Endothelial cell of umbilical vein (primary cell): ENCODE measurements at regions not wholly inside any gene's neighbourhood (a gene's known extent, or its start where the extent isn't known, plus 50 kb on each side); places are given as distances from the start of the nearest gene placed in this dataset.

Experiments
- BruUV-seq: library from RNA; stranded (reverse); fragments of 400-500 nt; replicated peaks from 2 replicates; lab custom pipeline; 2021; lab: Mats Ljungman, UMichigan
- CTCF ChIA-PET: fragments of 300-600, 350-600 bp; sonication (Branson Sonifier 250); formaldehyde crosslinking; loops from one replicate; lab custom pipeline; 2021; ENCODE audit warnings: antibody characterized with exemption, inconsistent platforms; lab: Charles Lee
- POLR2A ChIA-PET: fragments of 300-600, 350-600 bp; sonication (Branson Sonifier 250); formaldehyde crosslinking; loops from one replicate; lab custom pipeline; 2021; ENCODE audit warnings: antibody characterized with exemption, inconsistent platforms; lab: Charles Lee
- DNase-seq: peaks from one replicate; pipeline ENCODE4 v3.0.0-alpha.2; 2011; ENCODE audit warnings: low read depth, low spot score
- FAIRE-seq: peaks from 2 replicates; lab custom pipeline; 2011; peaks lifted over from hg19 to GRCh38; lab: Jason Lieb, UNC
- H2AFZ ChIP-seq: 2 replicates; pipeline ENCODE4 v1.6.0; 2012; ENCODE audit warnings: low read depth, low read length, control low read depth, inconsistent platforms
- H3K27ac ChIP-seq: 2 replicates; pipeline ENCODE4 v1.5.1; 2011; ENCODE audit warnings: low read depth, mild to moderate bottlenecking, control low read depth, low read length, moderate library complexity; ENCODE audit not compliant: insufficient read depth
- H3K27me3 ChIP-seq, 2 experiments: 2 replicates each; pipeline versions ENCODE4 v1.6.0 to v1.6.1; 2011; ENCODE audit warnings: low read length in 2 of 2, mixed read lengths in 1 of 2; ENCODE audit not compliant: control insufficient read depth in 2 of 2, insufficient read depth in 2 of 2
- H3K36me3 ChIP-seq, 2 experiments: 2 replicates in 1 of 2; 3 replicates in 1 of 2; pipeline ENCODE4 v1.5.1; 2011; ENCODE audit warnings: low read length in 2 of 2, mild to moderate bottlenecking in 1 of 2, moderate library complexity in 1 of 2; ENCODE audit not compliant: control insufficient read depth in 2 of 2, insufficient read depth in 2 of 2; ENCODE audit errors: extremely low read depth in 1 of 2
- H3K4me1 ChIP-seq: 3 replicates; pipeline ENCODE4 v1.5.1; 2011; ENCODE audit warnings: mild to moderate bottlenecking, low read length; ENCODE audit not compliant: control insufficient read depth, insufficient read depth; ENCODE audit errors: extremely low read depth
- H3K4me2 ChIP-seq: 2 replicates; pipeline ENCODE4 v1.6.1; 2011; ENCODE audit warnings: low read length, control low read depth, mixed read lengths; ENCODE audit not compliant: insufficient read depth
- H3K4me3 ChIP-seq, 3 experiments: fragments of 200-600 bp in 1 of 3; sonication (generic), shearing (Covaris generic) in 1 of 3; replicated peaks in 1 of 3; 2 replicates each; pipeline ENCODE4 v1.5.1; 2011 to 2016; ENCODE audit warnings: control low read depth in 3 of 3, low read length in 3 of 3, mild to moderate bottlenecking in 2 of 3, inconsistent platforms in 1 of 3, low read depth in 1 of 3, moderate library complexity in 1 of 3; ENCODE audit not compliant: insufficient read depth in 1 of 3
- H3K79me2 ChIP-seq: 2 replicates; pipeline ENCODE4 v1.6.0; 2012; ENCODE audit warnings: low read length, inconsistent platforms; ENCODE audit not compliant: control insufficient read depth, insufficient read depth
- H3K9ac ChIP-seq: replicated peaks from 2 replicates; pipeline ENCODE3; 2011; ENCODE audit warnings: low read length, control low read depth; ENCODE audit not compliant: insufficient read depth; ENCODE audit errors: extremely low read depth
- H3K9me1 ChIP-seq: replicated peaks from 3 replicates; pipeline ENCODE4 v1.6.0; 2011; ENCODE audit warnings: mild to moderate bottlenecking, low read length; ENCODE audit not compliant: control insufficient read depth, insufficient read depth; ENCODE audit errors: extremely low read depth
- H3K9me3 ChIP-seq: replicated peaks from 2 replicates; pipeline ENCODE4 v1.5.1; 2012; ENCODE audit warnings: low read length, inconsistent platforms; ENCODE audit not compliant: control insufficient read depth, insufficient read depth
- H4K20me1 ChIP-seq: replicated peaks from 2 replicates; pipeline ENCODE3; 2011; ENCODE audit warnings: mild to moderate bottlenecking, low read length; ENCODE audit not compliant: control insufficient read depth, insufficient read depth; ENCODE audit errors: extremely low read depth
- CTCF ChIP-seq, 2 donors: IDR thresholded peaks; 1 replicate in 1 of 2; 2 replicates in 1 of 2; pipeline ENCODE4 v1.5.1; 2011; ENCODE audit warnings: low read length in 2 of 2, mild to moderate bottlenecking in 2 of 2, moderate library complexity in 2 of 2, control low read depth in 1 of 2, inconsistent platforms in 1 of 2, low read depth in 1 of 2; ENCODE audit not compliant: insufficient read depth in 1 of 2; ENCODE audit errors: extremely low read depth in 1 of 2
- EZH2 ChIP-seq: IDR thresholded peaks from 2 replicates; pipeline ENCODE4 v1.6.1; 2012; ENCODE audit warnings: borderline replicate concordance, low read depth, mild to moderate bottlenecking, moderate library complexity, low read length, inconsistent platforms; ENCODE audit not compliant: severe bottlenecking
- FOS ChIP-seq: IDR thresholded peaks from 2 replicates; pipeline ENCODE4 v1.6.1; 2011; ENCODE audit warnings: mild to moderate bottlenecking, low read length, moderate library complexity, borderline replicate concordance; ENCODE audit not compliant: insufficient read depth
- GATA2 ChIP-seq: IDR thresholded peaks from 2 replicates; pipeline ENCODE4 v1.7.0; 2011; ENCODE audit warnings: low read depth, mild to moderate bottlenecking, moderate library complexity, mixed read lengths, low read length; ENCODE audit not compliant: insufficient read length, insufficient read depth
- JUN ChIP-seq: IDR thresholded peaks from 2 replicates; pipeline ENCODE4 v1.6.1; 2011; ENCODE audit warnings: borderline replicate concordance, low read depth; ENCODE audit not compliant: insufficient read length, insufficient read depth
- MAX ChIP-seq: IDR thresholded peaks from 2 replicates; pipeline ENCODE4 v1.6.1; 2011; ENCODE audit not compliant: insufficient read depth, insufficient read length
- MYC ChIP-seq: IDR thresholded peaks from one replicate; pipeline ENCODE4 v1.6.1; 2011; ENCODE audit warnings: mild to moderate bottlenecking, low read depth, low read length
- POLR2A ChIP-seq: IDR thresholded peaks from 2 replicates; pipeline ENCODE4 v1.6.1; 2012; ENCODE audit warnings: low read depth, mild to moderate bottlenecking, control low read depth, low read length
- POLR2AphosphoS5 ChIP-seq: IDR thresholded peaks from 2 replicates; pipeline ENCODE4 v1.6.1; 2012; ENCODE audit warnings: low read depth, mild to moderate bottlenecking, control low read depth, low read length, moderate library complexity; ENCODE audit not compliant: insufficient read depth
- dilution Hi-C: fragments of 300-500 bp; cut with MboI; formaldehyde crosslinking; loops from one replicate; pipeline ENCODE4 v1.15.0; 2019; ENCODE audit warnings: low sequenced_read_pairs; ENCODE audit not compliant: extremely low pct_ligation_motif_present
- intact Hi-C: fragments of 100-400 bp; cut with micrococcal nuclease; formaldehyde crosslinking; loops from one replicate; pipeline ENCODE4 v1.10.0; 2022

GRCh38 chr1:78211483-78212092 is 165.8 kb downstream of the GIPC2 start:
- H3K79me2 ChIP-seq, result no peaks in the 10 kb centered on the region
- dilution Hi-C loops (no loop called here), intact Hi-C loops (no loop called here)
- no peak overlapping the region for H2AFZ ChIP-seq
- no peak for TF ChIP-seq GATA2
- TF ChIP-seq POLR2A, result no peak
- no peak for TF ChIP-seq EZH2
- TF ChIP-seq POLR2AphosphoS5, result no peak
- TF ChIP-seq FOS, result no peak
- no peak for TF ChIP-seq CTCF (IDR thresholded peaks at IDR 0.05; ENCODE audit: extremely low read depth in 1 of 2, insufficient read depth in 1 of 2, low read depth in 1 of 2, low read length in 2 of 2)
- no peak for TF ChIP-seq MAX
- TF ChIP-seq MYC, result no peak
- TF ChIP-seq JUN, result no peak
- no peak for DNase-seq
- no peak overlapping the region for H3K9ac ChIP-seq
- no peak for FAIRE-seq
- no peak overlapping the region for H3K4me3 ChIP-seq
- H3K9me3 ChIP-seq, result no peaks in the 10 kb centered on the region
- no peaks in the 10 kb centered on the region for H4K20me1 ChIP-seq
- ChIA-PET CTCF (no interaction called here), POLR2A (no interaction called here)
- H3K4me1 ChIP-seq, result no peaks in the 10 kb centered on the region
- no peaks in the 10 kb centered on the region for H3K9me1 ChIP-seq
- H3K36me3 ChIP-seq, result no peaks in the 10 kb centered on the region
- no peak overlapping the region for H3K27ac ChIP-seq
- no TSS peak for BruUV-seq
- no peak overlapping the region for H3K4me2 ChIP-seq
- H3K27me3 ChIP-seq, result no peaks in the 10 kb centered on the region
